Peyer's patch (tissue), 4 donors: ENCODE measurements at regions not wholly inside any gene's neighbourhood (a gene's known extent, or its start where the extent isn't known, plus 50 kb on each side); places are given as distances from the start of the nearest gene placed in this dataset.

Experiments
- DNase-seq, 3 donors: peaks; one replicate each; pipeline ENCODE4 v3.0.0-alpha.2; 2017 to 2019
- H3K27ac ChIP-seq, 4 donors: fragments of 200-600 bp; sonication (generic); one replicate each; pipeline ENCODE4 v1.5.1; 2016 to 2019
- H3K27me3 ChIP-seq, 2 donors: fragments of 200-600 bp; sonication (generic); one replicate each; pipeline ENCODE4 v1.5.1; 2019
- H3K36me3 ChIP-seq, 3 donors: fragments of 200-600 bp; sonication (generic); one replicate each; pipeline ENCODE4 v1.5.1; 2016 to 2019
- H3K4me1 ChIP-seq, 4 donors: fragments of 200-600 bp; sonication (generic); one replicate each; pipeline ENCODE4 v1.5.1; 2016 to 2019
- H3K4me3 ChIP-seq, 4 donors: fragments of 200-600 bp; sonication (generic); 1 replicate in 3 of 4; 2 replicates in 1 of 4; pipeline ENCODE4 v1.5.1; 2016 to 2019; ENCODE audit warnings: mild to moderate bottlenecking in 1 of 4
- H3K9me3 ChIP-seq, 4 donors: fragments of 200-600 bp; sonication (generic); one replicate each; pipeline ENCODE4 v1.5.1; 2016 to 2019; ENCODE audit warnings: mild to moderate bottlenecking in 1 of 4
- CTCF ChIP-seq, 6 experiments: fragments of 450-650 bp in 4 of 6; fragments of 200-600 bp in 2 of 6; sonication (generic) in 1 of 6; IDR thresholded peaks; one replicate each; pipeline ENCODE4 v1.5.1; 2017 to 2019; ENCODE audit warnings: antibody characterized with exemption in 6 of 6, mild to moderate bottlenecking in 3 of 6, moderate library complexity in 1 of 6
- POLR2A ChIP-seq, 2 donors: fragments of 450-650 bp; IDR thresholded peaks; one replicate each; pipeline ENCODE4 v1.5.1; 2017; ENCODE audit warnings: antibody characterized with exemption in 2 of 2, mild to moderate bottlenecking in 2 of 2, moderate library complexity in 2 of 2

- Histone ChIP-seq H3K4me3 (no peak overlapping the region), H3K27me3 (no peaks in the 10 kb centered on the region), H3K36me3 (no peaks in the 10 kb centered on the region), H3K9me3 (peaks cover 0 to 3% (median 0%) of the 10 kb centered on the region in 4 donors), H3K27ac (no peak overlapping the region), H3K4me1 (no peaks in the 10 kb centered on the region)
- TF ChIP-seq POLR2A (IDR thresholded peaks at IDR 0.05) (no peak), CTCF (IDR thresholded peaks at IDR 0.05) (no peak)
- DNase-seq, result no peak
Observed at GRCh38 chr3:135728007-135728721, 237.4 kb upstream of the PPP2R3A start.

- Histone ChIP-seq H3K36me3 (no peaks in the 10 kb centered on the region), H3K27ac (no peak overlapping the region), H3K4me3 (no peak overlapping the region), H3K4me1 (no peaks in the 10 kb centered on the region), H3K27me3 (no peaks in the 10 kb centered on the region), H3K9me3 (peaks cover 0 to under 1% (median 0%) of the 10 kb centered on the region in 4 donors)
- no peak for DNase-seq
- no peak for TF ChIP-seq POLR2A (IDR thresholded peaks at IDR 0.05)
- no peak for TF ChIP-seq CTCF (IDR thresholded peaks at IDR 0.05)
Observed at GRCh38 chr3:135731546-135731945, 234.0 kb upstream of the PPP2R3A start.

GRCh38 chr3:135736740-135737139 is 228.8 kb upstream of the PPP2R3A start:
- H3K36me3 ChIP-seq, result no peaks in the 10 kb centered on the region
- no peak for DNase-seq
- H3K27ac ChIP-seq, result no peak overlapping the region
- H3K9me3 ChIP-seq, result peaks cover 0 to 9% (median 2%) of the 10 kb centered on the region in 4 donors
- H3K4me1 ChIP-seq, result no peaks in the 10 kb centered on the region
- H3K27me3 ChIP-seq, result no peaks in the 10 kb centered on the region
- peak in 4 of 6 experiments; percentile 8 to 54 (median 44) for TF ChIP-seq CTCF (IDR thresholded peaks at IDR 0.05)
- no peak for TF ChIP-seq POLR2A (IDR thresholded peaks at IDR 0.05)
- H3K4me3 ChIP-seq, result no peak overlapping the region

DNA sequence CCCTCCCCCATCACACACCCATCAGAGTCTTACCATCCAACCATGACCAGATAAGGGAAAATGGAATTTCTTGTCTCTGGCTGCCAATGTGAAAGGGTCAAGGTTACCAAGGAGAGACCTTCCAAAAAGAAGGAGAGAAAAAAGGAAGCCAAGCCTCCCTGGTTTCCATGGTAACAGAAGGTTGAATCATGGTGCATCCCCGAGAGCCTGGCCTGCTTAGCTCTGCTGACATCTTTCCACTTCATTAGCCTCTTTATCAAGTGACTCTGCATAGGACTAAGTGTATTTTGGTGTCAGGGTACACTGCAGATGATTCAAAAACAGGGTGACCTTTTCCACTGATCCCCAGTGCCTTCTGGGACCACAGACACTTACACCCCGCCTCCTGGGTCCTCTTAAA is 225.7 kb upstream of the PPP2R3A start:
- Histone ChIP-seq H3K4me1 (no peaks in the 10 kb centered on the region), H3K36me3 (no peaks in the 10 kb centered on the region), H3K4me3 (no peak overlapping the region), H3K9me3 (peaks cover 0 to 9% (median 2%) of the 10 kb centered on the region in 4 donors), H3K27ac (no peak overlapping the region), H3K27me3 (no peaks in the 10 kb centered on the region)
- TF ChIP-seq CTCF (IDR thresholded peaks at IDR 0.05), result no peak
- no peak for TF ChIP-seq POLR2A (IDR thresholded peaks at IDR 0.05)
- DNase-seq, result no peak

DNA sequence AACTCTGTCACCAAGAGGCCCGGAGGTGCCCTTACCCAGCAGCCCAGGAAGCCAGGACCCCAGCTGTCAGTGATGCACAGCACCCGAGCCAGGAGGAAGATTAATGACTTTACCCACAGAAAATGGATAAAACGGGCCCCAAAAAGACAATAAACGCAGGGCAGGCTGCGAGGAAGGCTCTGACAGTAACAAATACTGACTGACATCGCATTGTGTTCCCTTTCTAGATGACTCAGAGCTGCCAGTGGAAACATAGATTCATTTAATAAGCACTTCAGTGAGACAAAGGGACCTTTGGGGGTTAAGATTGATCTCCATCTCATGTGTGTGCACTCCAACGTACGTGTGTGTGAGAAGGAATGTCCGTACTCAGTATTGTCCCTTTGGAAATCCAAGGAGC is 225.3 kb upstream of the PPP2R3A start:
- no peak for DNase-seq
- no peaks in the 10 kb centered on the region for H3K27me3 ChIP-seq
- H3K4me1 ChIP-seq, result no peaks in the 10 kb centered on the region
- H3K4me3 ChIP-seq, result no peak overlapping the region
- no peaks in the 10 kb centered on the region for H3K36me3 ChIP-seq
- H3K9me3 ChIP-seq, result peaks cover 0 to 9% (median 2%) of the 10 kb centered on the region in 4 donors
- no peak for TF ChIP-seq CTCF (IDR thresholded peaks at IDR 0.05)
- TF ChIP-seq POLR2A (IDR thresholded peaks at IDR 0.05), result no peak
- no peak overlapping the region for H3K27ac ChIP-seq
